Esophagus squamous epithelium (tissue), 4 donors: ENCODE measurements at regions not wholly inside any gene's neighbourhood (a gene's known extent, or its start where the extent isn't known, plus 50 kb on each side); places are given as distances from the start of the nearest gene placed in this dataset.

ENCODE experiments used
- CTCF ChIP-seq, 6 experiments: fragments of 450-650 bp in 4 of 6; fragments of 200-600 bp in 2 of 6; sonication (generic) in 2 of 6; IDR thresholded peaks; one replicate each; pipeline ENCODE4 v1.5.1; 2016 to 2019; ENCODE audit warnings: antibody characterized with exemption in 6 of 6, mild to moderate bottlenecking in 4 of 6, moderate library complexity in 4 of 6
- POLR2A ChIP-seq, 4 donors: fragments of 450-650 bp; IDR thresholded peaks; one replicate each; pipeline ENCODE4 v1.6.1; 2017; ENCODE audit warnings: antibody characterized with exemption in 4 of 4, mild to moderate bottlenecking in 4 of 4, moderate library complexity in 3 of 4

GRCh38 chr5:18802336-18802735 is 1168.1 kb downstream of the TAF11L14 start:
- TF ChIP-seq CTCF (IDR thresholded peaks at IDR 0.05), result no peak
- TF ChIP-seq POLR2A (IDR thresholded peaks at IDR 0.05), result no peak
